ENCODE measurements at regions not wholly inside any gene's neighbourhood (a gene's known extent, or its start where the extent isn't known, plus 50 kb on each side); places are given as distances from the start of the nearest gene placed in this dataset.

DNA sequence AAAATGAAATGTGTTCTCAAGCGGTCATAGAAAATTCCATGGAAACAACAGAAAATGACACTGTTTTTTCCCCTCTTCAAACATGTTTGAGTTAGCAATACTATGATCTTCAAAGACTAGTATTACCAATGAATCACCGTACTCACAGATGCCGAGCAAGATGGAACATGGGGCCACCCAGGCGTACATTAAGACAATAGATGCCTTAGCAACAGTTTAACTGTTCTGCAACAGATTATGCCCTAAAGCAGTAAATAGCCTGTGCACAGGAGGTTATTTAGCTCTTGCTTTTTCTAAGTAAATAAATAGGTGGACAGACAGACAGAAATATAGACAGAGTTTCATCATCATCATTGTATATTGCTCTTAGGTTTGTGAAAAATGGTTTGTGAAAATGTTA is 284.0 kb upstream of the DEFB112 start:
- no peaks in the 10 kb centered on the region for H3K9me3 ChIP-seq (ENCODE audit: control insufficient read depth, insufficient read depth, low read depth, low read length)
- TF ChIP-seq, protein P1, sequence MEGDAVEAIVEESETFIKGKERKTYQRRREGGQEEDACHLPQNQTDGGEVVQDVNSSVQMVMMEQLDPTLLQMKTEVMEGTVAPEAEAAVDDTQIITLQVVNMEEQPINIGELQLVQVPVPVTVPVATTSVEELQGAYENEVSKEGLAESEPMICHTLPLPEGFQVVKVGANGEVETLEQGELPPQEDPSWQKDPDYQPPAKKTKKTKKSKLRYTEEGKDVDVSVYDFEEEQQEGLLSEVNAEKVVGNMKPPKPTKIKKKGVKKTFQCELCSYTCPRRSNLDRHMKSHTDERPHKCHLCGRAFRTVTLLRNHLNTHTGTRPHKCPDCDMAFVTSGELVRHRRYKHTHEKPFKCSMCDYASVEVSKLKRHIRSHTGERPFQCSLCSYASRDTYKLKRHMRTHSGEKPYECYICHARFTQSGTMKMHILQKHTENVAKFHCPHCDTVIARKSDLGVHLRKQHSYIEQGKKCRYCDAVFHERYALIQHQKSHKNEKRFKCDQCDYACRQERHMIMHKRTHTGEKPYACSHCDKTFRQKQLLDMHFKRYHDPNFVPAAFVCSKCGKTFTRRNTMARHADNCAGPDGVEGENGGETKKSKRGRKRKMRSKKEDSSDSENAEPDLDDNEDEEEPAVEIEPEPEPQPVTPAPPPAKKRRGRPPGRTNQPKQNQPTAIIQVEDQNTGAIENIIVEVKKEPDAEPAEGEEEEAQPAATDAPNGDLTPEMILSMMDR (IDR thresholded peaks at IDR 0.05) = no peak
- no peak for TF ChIP-seq REST (IDR thresholded peaks at IDR 0.05; ENCODE audit: insufficient read depth in 1 of 2, low read depth in 2 of 2, low read length in 1 of 2)
- no peak for TF ChIP-seq POLR2AphosphoS5 (IDR thresholded peaks at IDR 0.05; ENCODE audit: low read depth, low read length)
- TF ChIP-seq SIN3A (IDR thresholded peaks at IDR 0.05; ENCODE audit: borderline replicate concordance, insufficient read depth, low read depth, low read length) = no peak
- no peak for TF ChIP-seq TCF7L2 (IDR thresholded peaks at IDR 0.05; ENCODE audit: low read depth, low read length)
- DNase-seq (ENCODE audit: low read depth, low spot score) = no peak
- no peaks in the 10 kb centered on the region for H3K27me3 ChIP-seq (ENCODE audit: control insufficient read depth, insufficient read depth, low read length)
- no peaks in the 10 kb centered on the region for H3K36me3 ChIP-seq (ENCODE audit: control insufficient read depth, insufficient read depth, low read length)
- POLR2A ChIA-PET = no interaction called here
- in situ Hi-C loops (cut with HindIII; ENCODE audit: low pct_unique_long_range_greater_than_20kb, low sequenced_read_pairs) (no loop called here), intact Hi-C loops (cut with micrococcal nuclease; ENCODE audit: unreplicated experiment) (no loop called here)
- no TSS peak for BruUV-seq (replicated peaks)
- no peak overlapping the region for H3K4me3 ChIP-seq (ENCODE audit: low read depth in 2 of 2, low read length in 2 of 2)
- CTCF ChIA-PET = no interaction called here
- H3K4me1 ChIP-seq (ENCODE audit: control insufficient read depth, insufficient read depth, low read length) = no peaks in the 10 kb centered on the region
- no peak for ATAC-seq
- no peak overlapping the region for H3K27ac ChIP-seq (ENCODE audit: low read length)

DNA sequence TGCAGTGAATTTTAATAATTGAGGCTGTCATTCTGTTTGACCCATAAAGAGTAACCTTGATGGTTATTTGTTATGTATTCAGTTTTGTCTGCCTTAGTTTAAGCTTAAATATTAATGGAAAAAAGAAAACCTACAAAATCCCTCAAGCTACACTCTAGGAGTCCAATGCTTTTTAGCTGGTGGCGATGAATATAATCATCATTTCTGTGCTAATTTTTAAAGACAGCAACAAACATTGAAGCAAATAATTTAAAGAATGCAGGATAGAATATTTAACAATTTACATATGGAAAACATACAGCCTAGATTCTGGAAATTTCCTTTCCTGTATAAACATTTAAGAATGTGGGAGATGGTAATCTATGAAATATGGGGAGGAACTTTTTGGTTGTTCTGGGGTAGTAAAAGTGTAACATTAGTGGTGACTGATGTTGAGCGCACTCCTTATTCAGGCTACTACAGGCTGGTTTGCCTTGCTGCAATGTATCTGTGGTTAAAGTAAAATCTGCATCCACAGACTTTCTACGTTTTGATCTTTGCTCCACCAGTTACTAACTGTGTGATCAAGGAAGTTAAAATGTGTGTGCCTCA is 287.9 kb upstream of the DEFB112 start:
- Histone ChIP-seq H3K27ac (ENCODE audit: low read length) (no peak overlapping the region), H3K27me3 (ENCODE audit: control insufficient read depth, insufficient read depth, low read length) (no peaks in the 10 kb centered on the region), H3K4me1 (ENCODE audit: control insufficient read depth, insufficient read depth, low read length) (no peaks in the 10 kb centered on the region), H3K4me3 (ENCODE audit: low read depth in 2 of 2, low read length in 2 of 2) (no peak overlapping the region), H3K9me3 (ENCODE audit: control insufficient read depth, insufficient read depth, low read depth, low read length) (no peaks in the 10 kb centered on the region), H3K36me3 (ENCODE audit: control insufficient read depth, insufficient read depth, low read length) (no peaks in the 10 kb centered on the region)
- intact Hi-C loops (cut with micrococcal nuclease; ENCODE audit: unreplicated experiment) (no loop called here), in situ Hi-C loops (cut with HindIII; ENCODE audit: low pct_unique_long_range_greater_than_20kb, low sequenced_read_pairs) (no loop called here)
- no peak for DNase-seq (ENCODE audit: low read depth, low spot score)
- TF ChIP-seq TCF7L2 (IDR thresholded peaks at IDR 0.05; ENCODE audit: low read depth, low read length) (no peak), POLR2AphosphoS5 (IDR thresholded peaks at IDR 0.05; ENCODE audit: low read depth, low read length) (no peak), REST (IDR thresholded peaks at IDR 0.05; ENCODE audit: insufficient read depth in 1 of 2, low read depth in 2 of 2, low read length in 1 of 2) (no peak), SIN3A (IDR thresholded peaks at IDR 0.05; ENCODE audit: borderline replicate concordance, insufficient read depth, low read depth, low read length) (no peak)
- TF ChIP-seq, protein P1 (IDR thresholded peaks at IDR 0.05) = no peak
- CTCF ChIA-PET = no interaction called here
- no peak for ATAC-seq
- no TSS peak for BruUV-seq (replicated peaks)
- POLR2A ChIA-PET = no interaction called here
